ENCODE measurements at regions not wholly inside any gene's neighbourhood (a gene's known extent, or its start where the extent isn't known, plus 50 kb on each side); places are given as distances from the start of the nearest gene placed in this dataset.

DNA sequence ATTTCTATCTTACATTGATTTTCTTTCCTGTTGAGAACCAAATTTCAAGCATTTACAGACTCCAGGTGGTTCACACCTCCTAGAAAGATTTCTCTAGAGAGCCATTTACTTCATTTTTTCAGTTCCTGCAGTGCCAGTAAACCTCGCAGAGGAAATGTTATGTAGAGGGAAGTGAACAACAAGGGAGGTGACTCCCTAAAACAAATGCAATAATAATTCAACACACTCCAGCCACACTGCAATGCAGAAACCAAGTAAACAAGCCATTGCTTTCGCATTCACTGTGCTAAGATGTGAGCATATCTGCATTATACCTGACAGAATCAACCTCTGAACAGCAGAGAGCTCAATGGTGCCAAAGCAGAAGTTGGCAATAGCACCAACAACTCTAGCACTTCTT, 215.1 kb downstream of the RBM26 start:
- H3K4me1 ChIP-seq (ENCODE audit: control insufficient read depth, low read length) = peaks cover 55% of the 10 kb centered on the region
- no peaks in the 10 kb centered on the region for H3K36me3 ChIP-seq (ENCODE audit: control insufficient read depth, low read length)
- no peaks in the 10 kb centered on the region for H3K9me2 ChIP-seq (replicated peaks; ENCODE audit: control insufficient read depth, low read length)

DNA sequence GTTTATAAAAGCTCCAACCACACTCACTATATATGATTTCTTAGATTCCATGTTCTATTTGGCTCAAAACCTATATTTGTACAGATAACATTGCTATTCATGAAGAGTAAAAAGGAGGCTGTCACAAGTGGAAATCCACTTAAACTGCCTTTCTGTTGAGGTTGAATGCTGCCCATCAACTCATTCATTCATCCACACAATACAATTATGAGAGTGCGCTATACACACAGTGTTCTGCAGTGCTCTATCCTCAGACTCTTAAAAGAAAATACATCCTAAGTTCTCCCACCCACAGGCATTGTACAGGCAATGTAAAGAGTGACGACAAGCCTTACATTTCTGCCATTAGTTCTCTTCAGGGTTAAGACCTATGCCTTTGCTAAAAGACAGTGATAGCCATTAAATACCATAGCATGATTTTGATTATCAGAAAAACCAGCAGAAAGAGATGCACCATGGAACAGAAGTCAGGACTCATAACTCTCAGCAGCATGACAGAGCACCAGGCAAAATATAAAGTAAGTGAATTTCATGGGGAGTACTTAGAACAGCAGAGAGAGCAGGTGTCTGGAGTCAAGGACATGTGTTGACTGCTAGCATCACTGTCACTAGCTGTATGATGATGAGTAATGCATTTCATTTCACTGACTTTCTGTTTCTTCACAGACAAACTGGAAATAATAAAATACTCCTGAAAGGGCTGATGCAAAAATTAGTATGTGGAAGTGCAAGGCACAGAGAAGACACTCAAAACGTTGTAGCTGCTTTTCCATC, 218.0 kb downstream of the RBM26 start:
- no peak overlapping the region for H3K27ac ChIP-seq (ENCODE audit: low read depth, low read length)
- H3K9me2 ChIP-seq (replicated peaks; ENCODE audit: control insufficient read depth, low read length) = no peaks in the 10 kb centered on the region
- no peak overlapping the region for H3K4me2 ChIP-seq (ENCODE audit: low read length)
- H3K36me3 ChIP-seq (ENCODE audit: control insufficient read depth, low read length) = no peaks in the 10 kb centered on the region
- peaks cover 26% of the 10 kb centered on the region for H3K4me1 ChIP-seq (ENCODE audit: control insufficient read depth, low read length)
- H3K27me3 ChIP-seq (ENCODE audit: control insufficient read depth, low read length) = peaks cover 6% of the 10 kb centered on the region
- no peak overlapping the region for H3K4me3 ChIP-seq (ENCODE audit: low read length)
- no peaks in the 10 kb centered on the region for H3K9me3 ChIP-seq (ENCODE audit: control insufficient read depth, insufficient read depth, low read length)
- TF ChIP-seq EZH2phosphoT487 (IDR thresholded peaks at IDR 0.05; ENCODE audit: borderline replicate concordance, low read length) = no peak
- TF ChIP-seq, protein P1, sequence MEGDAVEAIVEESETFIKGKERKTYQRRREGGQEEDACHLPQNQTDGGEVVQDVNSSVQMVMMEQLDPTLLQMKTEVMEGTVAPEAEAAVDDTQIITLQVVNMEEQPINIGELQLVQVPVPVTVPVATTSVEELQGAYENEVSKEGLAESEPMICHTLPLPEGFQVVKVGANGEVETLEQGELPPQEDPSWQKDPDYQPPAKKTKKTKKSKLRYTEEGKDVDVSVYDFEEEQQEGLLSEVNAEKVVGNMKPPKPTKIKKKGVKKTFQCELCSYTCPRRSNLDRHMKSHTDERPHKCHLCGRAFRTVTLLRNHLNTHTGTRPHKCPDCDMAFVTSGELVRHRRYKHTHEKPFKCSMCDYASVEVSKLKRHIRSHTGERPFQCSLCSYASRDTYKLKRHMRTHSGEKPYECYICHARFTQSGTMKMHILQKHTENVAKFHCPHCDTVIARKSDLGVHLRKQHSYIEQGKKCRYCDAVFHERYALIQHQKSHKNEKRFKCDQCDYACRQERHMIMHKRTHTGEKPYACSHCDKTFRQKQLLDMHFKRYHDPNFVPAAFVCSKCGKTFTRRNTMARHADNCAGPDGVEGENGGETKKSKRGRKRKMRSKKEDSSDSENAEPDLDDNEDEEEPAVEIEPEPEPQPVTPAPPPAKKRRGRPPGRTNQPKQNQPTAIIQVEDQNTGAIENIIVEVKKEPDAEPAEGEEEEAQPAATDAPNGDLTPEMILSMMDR (IDR thresholded peaks at IDR 0.05; ENCODE audit: low read depth, low read length, poor library complexity, severe bottlenecking) = no peak
- no peaks in the 10 kb centered on the region for H4K20me1 ChIP-seq (ENCODE audit: control insufficient read depth, insufficient read depth, low read depth, low read length)
- peaks cover 2% of the 10 kb centered on the region; the same call in 1 of the 2 replicates for H3F3A ChIP-seq (ENCODE audit: control insufficient read depth, insufficient read depth)
- no peaks in the 10 kb centered on the region for H3K79me2 ChIP-seq (ENCODE audit: control insufficient read depth, low read length)

More for the DNA sequence above, 215.1 kb downstream of the RBM26 start:
- Histone ChIP-seq H3K4me3 (ENCODE audit: low read length) (no peak overlapping the region), H3K27ac (ENCODE audit: low read depth, low read length) (no peak overlapping the region), H3K9me3 (ENCODE audit: control insufficient read depth, insufficient read depth, low read length) (no peaks in the 10 kb centered on the region), H3F3A (ENCODE audit: control insufficient read depth, insufficient read depth) (peaks cover 13% of the 10 kb centered on the region), H4K20me1 (ENCODE audit: control insufficient read depth, insufficient read depth, low read depth, low read length) (no peaks in the 10 kb centered on the region), H3K27me3 (ENCODE audit: control insufficient read depth, low read length) (peaks cover 6% of the 10 kb centered on the region), H3K79me2 (ENCODE audit: control insufficient read depth, low read length) (no peaks in the 10 kb centered on the region), H3K4me2 (ENCODE audit: low read length) (peak overlapping the region; percentile 2; the same call in 1 of the 2 replicates)
- TF ChIP-seq, protein P1 (IDR thresholded peaks at IDR 0.05; ENCODE audit: low read depth, low read length, poor library complexity, severe bottlenecking) = no peak
- no peak for TF ChIP-seq EZH2phosphoT487 (IDR thresholded peaks at IDR 0.05; ENCODE audit: borderline replicate concordance, low read length)

- H3K36me3 ChIP-seq (ENCODE audit: control insufficient read depth, low read length) = no peaks in the 10 kb centered on the region
- peaks cover 3% of the 10 kb centered on the region; the same call in 1 of the 2 replicates for H3K27me3 ChIP-seq (ENCODE audit: control insufficient read depth, low read length)
- no peaks in the 10 kb centered on the region for H3K79me2 ChIP-seq (ENCODE audit: control insufficient read depth, low read length)
- no peak overlapping the region for H3K4me2 ChIP-seq (ENCODE audit: low read length)
- H3K27ac ChIP-seq (ENCODE audit: low read depth, low read length) = no peak overlapping the region
- H3K4me3 ChIP-seq (ENCODE audit: low read length) = no peak overlapping the region
- H4K20me1 ChIP-seq (ENCODE audit: control insufficient read depth, insufficient read depth, low read depth, low read length) = no peaks in the 10 kb centered on the region
- no peaks in the 10 kb centered on the region for H3K9me3 ChIP-seq (ENCODE audit: control insufficient read depth, insufficient read depth, low read length)
- H3F3A ChIP-seq (ENCODE audit: control insufficient read depth, insufficient read depth) = no peaks in the 10 kb centered on the region
- peaks cover 3% of the 10 kb centered on the region for H3K4me1 ChIP-seq (ENCODE audit: control insufficient read depth, low read length)
- TF ChIP-seq EZH2phosphoT487 (IDR thresholded peaks at IDR 0.05; ENCODE audit: borderline replicate concordance, low read length) = no peak
- TF ChIP-seq, protein P1 (IDR thresholded peaks at IDR 0.05; ENCODE audit: low read depth, low read length, poor library complexity, severe bottlenecking) = no peak
- no peaks in the 10 kb centered on the region for H3K9me2 ChIP-seq (replicated peaks; ENCODE audit: control insufficient read depth, low read length)
Measured at GRCh38 chr13:79185580-79185979, 220.5 kb downstream of the RBM26 start.
